GM10248 (cell line): ENCODE measurements at regions not wholly inside any gene's neighbourhood (a gene's known extent, or its start where the extent isn't known, plus 50 kb on each side); places are given as distances from the start of the nearest gene placed in this dataset.

Experiments
- CTCF ChIA-PET: fragments of 300-600 bp; sonication (Branson Sonifier 250); formaldehyde crosslinking; extraction: SDS; loops from one replicate; lab custom pipeline; 2021; ENCODE audit warnings: antibody characterized with exemption; lab: Yijun Ruan, JAX
- POLR2A ChIA-PET: fragments of 350-650 bp; sonication (Branson Sonifier 250); formaldehyde crosslinking; extraction: SDS; loops from one replicate; lab custom pipeline; 2020; ENCODE audit warnings: antibody characterized with exemption; lab: Yijun Ruan, JAX
- DNase-seq: peaks from one replicate; pipeline ENCODE4 v3.0.0; 2012; ENCODE audit errors: extremely low spot score
- CTCF ChIP-seq: IDR thresholded peaks from 2 replicates; pipeline ENCODE4 v1.5.1; 2012; ENCODE audit warnings: mild to moderate bottlenecking, low read depth; ENCODE audit errors: extremely low read depth, missing control alignments, control extremely low read depth

- TF ChIP-seq CTCF = no peak
- CTCF ChIA-PET = no interaction called here
- POLR2A ChIA-PET = no interaction called here
- no peak for DNase-seq
Observed at GRCh38 chr10:33556103-33556502, 221.6 kb upstream of the NRP1 start.

GRCh38 chr10:33553748-33554571, 219.5 kb upstream of the NRP1 start:
- CTCF ChIA-PET = no interaction called here
- DNase-seq = no peak
- POLR2A ChIA-PET = no interaction called here
- TF ChIP-seq CTCF = no peak

- no peak for DNase-seq
- ChIA-PET POLR2A (no interaction called here), CTCF (interaction anchor here (1.1 kb wide), 1 partner anchor 16 kb away, joined by 3 read pairs; no protein-coding TSS in a partner anchor)
- TF ChIP-seq CTCF = no peak
Observed at GRCh38 chr10:33552290-33552689, 217.8 kb upstream of the NRP1 start.

- no peak for TF ChIP-seq CTCF
- POLR2A ChIA-PET = no interaction called here
Observed at GRCh38 chr10:33550811-33551210, 216.3 kb upstream of the NRP1 start.

GRCh38 chr10:33547976-33548375, 213.5 kb upstream of the NRP1 start:
- POLR2A ChIA-PET = no interaction called here
- DNase-seq = no peak
- CTCF ChIA-PET = interaction anchor here (1.1 kb wide), 1 partner anchor 11 kb away, joined by 5 read pairs; no protein-coding TSS in a partner anchor
- no peak for TF ChIP-seq CTCF

More at GRCh38 chr10:33550811-33551210, 216.3 kb upstream of the NRP1 start:
- CTCF ChIA-PET = interaction anchor here (1.8 kb wide), 1 partner anchor 15 kb away, joined by 4 read pairs; no protein-coding TSS in a partner anchor
- no peak for DNase-seq

GRCh38 chr10:33546031-33546430, 211.6 kb upstream of the NRP1 start:
- CTCF ChIA-PET = interaction anchor here (0.7 to 2.3 kb wide), 2 partner anchors 13 to 22 kb away, joined by 3 to 5 read pairs; no protein-coding TSS in a partner anchor
- DNase-seq = no peak
- POLR2A ChIA-PET = no interaction called here
- no peak for TF ChIP-seq CTCF
